HepG2 (cell line): ENCODE measurements at regions not wholly inside any gene's neighbourhood (a gene's known extent, or its start where the extent isn't known, plus 50 kb on each side); places are given as distances from the start of the nearest gene placed in this dataset.

Experiments
- ATAC-seq: fragments of 200-7000 bp; cut with Tn5 transposase; 3 replicates; pipeline ENCODE4 v1.9.1; 2020; ENCODE audit warnings: mild to moderate bottlenecking, moderate library complexity
- BruUV-seq: library from RNA; stranded (reverse); fragments of 400-500 nt; replicated peaks from 2 replicates; lab custom pipeline; 2021; lab: Mats Ljungman, UMichigan
- CTCF ChIA-PET: fragments of 300-600 bp; formaldehyde crosslinking; extraction: SDS; loops from one replicate; lab custom pipeline; 2021; ENCODE audit warnings: low total read pairs, inconsistent platforms, low intra/inter-chr PET ratio; lab: Yijun Ruan, JAX
- POLR2A ChIA-PET: fragments of 350-600 bp; sonication (Branson Sonifier 250); formaldehyde crosslinking; loops from one replicate; lab custom pipeline; 2020; ENCODE audit warnings: antibody characterized with exemption, inconsistent platforms; lab: Yijun Ruan, JAX
- DNase-seq: peaks from one replicate; pipeline ENCODE4 v3.0.0-alpha.2; 2015; ENCODE audit warnings: low spot score
- FAIRE-seq: peaks from 3 replicates; lab custom pipeline; 2011; peaks lifted over from hg19 to GRCh38; lab: Jason Lieb, UNC
- H2AFZ ChIP-seq: one replicate; pipeline ENCODE4 v1.6.1; 2011; ENCODE audit warnings: low read length, inconsistent platforms
- H3K27ac ChIP-seq: fragments of 300-600 bp; 3 replicates; pipeline ENCODE4 v1.8.0; 2011; ENCODE audit warnings: mixed run types, mild to moderate bottlenecking, mixed read lengths, low read length, inconsistent platforms; ENCODE audit not compliant: insufficient read depth; ENCODE audit errors: extremely low read length
- H3K27me3 ChIP-seq, 2 experiments: fragments of 200-600 bp in 1 of 2; 2 replicates in 1 of 2; 3 replicates in 1 of 2; pipeline versions ENCODE4 v1.6.0 to v1.8.0; 2011; ENCODE audit warnings: low read length in 2 of 2, mild to moderate bottlenecking in 2 of 2, moderate library complexity in 2 of 2, inconsistent platforms in 1 of 2; ENCODE audit not compliant: insufficient read depth in 2 of 2, control insufficient read depth in 1 of 2
- H3K36me3 ChIP-seq, 2 experiments: fragments of 200-600 bp in 1 of 2; replicated peaks in 1 of 2; 2 replicates in 1 of 2; 3 replicates in 1 of 2; pipeline versions ENCODE4 v1.5.1 to v1.8.0; 2011; ENCODE audit warnings: low read length in 2 of 2, inconsistent platforms in 1 of 2; ENCODE audit not compliant: insufficient read depth in 2 of 2, control insufficient read depth in 1 of 2
- H3K4me1 ChIP-seq: 2 replicates; pipeline ENCODE4 v1.5.1; 2012; ENCODE audit warnings: low read length, inconsistent platforms; ENCODE audit not compliant: insufficient read depth
- H3K4me2 ChIP-seq: 2 replicates; pipeline ENCODE4 v1.6.0; 2011; ENCODE audit warnings: low read depth, low read length, inconsistent platforms
- H3K4me3 ChIP-seq, 3 experiments: fragments of 200-600 bp in 1 of 3; sonication (generic), shearing (Covaris generic) in 1 of 3; replicated peaks in 1 of 3; 2 replicates each; pipeline ENCODE4 v1.5.1; 2011 to 2016; ENCODE audit warnings: low read length in 3 of 3, inconsistent platforms in 2 of 3, low read depth in 2 of 3, mild to moderate bottlenecking in 2 of 3, control low read depth in 1 of 3, mixed read lengths in 1 of 3; ENCODE audit not compliant: insufficient read depth in 1 of 3
- H3K79me2 ChIP-seq: one replicate; pipeline ENCODE4 v1.6.1; 2011; ENCODE audit warnings: low read length, inconsistent platforms; ENCODE audit not compliant: insufficient read depth
- H3K9ac ChIP-seq: 2 replicates; pipeline ENCODE4 v1.6.0; 2011; ENCODE audit warnings: mild to moderate bottlenecking, low read depth, low read length, inconsistent platforms; ENCODE audit not compliant: insufficient read depth
- H3K9me3 ChIP-seq: 2 replicates; pipeline ENCODE4 v1.5.1; 2012; ENCODE audit warnings: mild to moderate bottlenecking, low read length
- H4K20me1 ChIP-seq: 2 replicates; pipeline ENCODE4 v1.6.0; 2011; ENCODE audit warnings: inconsistent platforms, mild to moderate bottlenecking, low read length, moderate library complexity; ENCODE audit not compliant: insufficient read depth
- HNRNPLL ChIP-seq: fragments of 200-400 bp; formaldehyde crosslinking; IDR thresholded peaks from 2 replicates; pipeline ENCODE4 v1.6.1; 2017; ENCODE audit warnings: mild to moderate bottlenecking, low read depth, low read length; ENCODE audit not compliant: poor library complexity, severe bottlenecking
- IRF2 ChIP-seq: IDR thresholded peaks from 2 replicates; pipeline ENCODE4 v1.6.1; 2018; ENCODE audit warnings: missing genetic modification reagents, missing compliant biosample characterization
- KLF13 ChIP-seq: sonication (generic); formaldehyde crosslinking; IDR thresholded peaks from 2 replicates; pipeline ENCODE4 v1.4.0; 2020; ENCODE audit warnings: mild to moderate bottlenecking, missing genetic modification reagents
- NFKB2 ChIP-seq: sonication (generic); formaldehyde crosslinking; IDR thresholded peaks from 2 replicates; pipeline ENCODE4 v1.4.0; 2020; ENCODE audit warnings: missing genetic modification reagents, borderline replicate concordance
- RFXAP ChIP-seq: sonication (generic); formaldehyde crosslinking; IDR thresholded peaks from 2 replicates; pipeline ENCODE4 v1.4.0; 2020; ENCODE audit warnings: missing genetic modification reagents, borderline replicate concordance
- ZBTB3 ChIP-seq: sonication (generic); formaldehyde crosslinking; IDR thresholded peaks from 2 replicates; pipeline ENCODE4 v1.4.0; 2020; ENCODE audit warnings: low read depth, mild to moderate bottlenecking, moderate library complexity, missing genetic modification reagents, borderline replicate concordance
- ZNF207 ChIP-seq: fragments of 450-650 bp; IDR thresholded peaks from 2 replicates; pipeline ENCODE4 v1.6.1; 2016; ENCODE audit warnings: antibody characterized with exemption, borderline replicate concordance
- ZNF367 ChIP-seq: sonication (generic); formaldehyde crosslinking; IDR thresholded peaks from 2 replicates; pipeline ENCODE4 v1.4.0; 2020; ENCODE audit warnings: missing genetic modification reagents, borderline replicate concordance
- ZNF549 ChIP-seq: sonication (generic); formaldehyde crosslinking; IDR thresholded peaks from 2 replicates; pipeline ENCODE4 v1.5.0; 2020; ENCODE audit warnings: missing genetic modification reagents
- ZNF672 ChIP-seq: sonication (generic); formaldehyde crosslinking; IDR thresholded peaks from 2 replicates; pipeline ENCODE4 v1.8.1; 2022; ENCODE audit warnings: missing genetic modification reagents
- ZNF704 ChIP-seq: sonication (generic); formaldehyde crosslinking; IDR thresholded peaks from 2 replicates; pipeline ENCODE4 v1.8.1; 2023; ENCODE audit warnings: mild to moderate bottlenecking, inconsistent platforms, moderate library complexity, missing genetic modification reagents, borderline replicate concordance
- WGBS: methylation state at CpG from one replicate; pipeline ENCODE4 v1.1.6; 2017; ENCODE audit warnings: low lambda C conversion rate; 5-methylcytosine and 5-hydroxymethylcytosine counted together
- in situ Hi-C: cut with HindIII; loops from 2 replicates; pipeline ENCODE4 v1.10.0; 2017; ENCODE audit warnings: low pct_unique_long_range_greater_than_20kb; ENCODE audit not compliant: extremely low pct_ligation_motif_present
- intact Hi-C: fragments of 100-400 bp; cut with micrococcal nuclease; formaldehyde crosslinking; loops from one replicate; pipeline ENCODE4 v1.10.0; 2022; ENCODE audit not compliant: unreplicated experiment

- no peak for FAIRE-seq
- POLR2A ChIA-PET = no interaction called here
- ATAC-seq = no peak
Observed at GRCh38 chr2:240347373-240347940, 88.0 kb upstream of the GPC1 start.

More at GRCh38 chr2:240347373-240347940, 88.0 kb upstream of the GPC1 start:
- Histone ChIP-seq H3K9ac (no peak overlapping the region), H3K36me3 (no peaks in the 10 kb centered on the region), H3K79me2 (no peaks in the 10 kb centered on the region), H3K4me1 (no peaks in the 10 kb centered on the region), H3K9me3 (peaks cover 11% of the 10 kb centered on the region; the same call in 1 of the 2 replicates), H3K4me2 (no peak overlapping the region), H4K20me1 (0 out of 2 replicates have a peak, but pooled peaks cover 6% of the 10 kb centered on the region), H3K27me3 (peaks cover 11 to 81% of the 10 kb centered on the region in 2 experiments; a peak in 3 of 5 replicates), H2AFZ (no peak overlapping the region), H3K4me3 (no peak overlapping the region), H3K27ac (no peak overlapping the region)
- BruUV-seq = no TSS peak
- WGBS = 17% methylated on average over 9 of the region's 13 CpGs
- CTCF ChIA-PET = no interaction called here
- no peak for DNase-seq
- in situ Hi-C loops = no loop called here
- no peak for TF ChIP-seq RFXAP
- TF ChIP-seq ZNF672 (CRISPR knock-in tag) = no peak
- TF ChIP-seq ZNF549 (CRISPR knock-in tag) = no peak
- no peak for TF ChIP-seq HNRNPLL
- no peak for TF ChIP-seq ZBTB3 (CRISPR knock-in tag)
- TF ChIP-seq NFKB2 = no peak
- no peak for TF ChIP-seq ZNF367 (CRISPR knock-in tag)
- no peak for TF ChIP-seq ZNF207
- no peak for TF ChIP-seq KLF13
- no peak for TF ChIP-seq ZNF704
- TF ChIP-seq IRF2 = no peak
- intact Hi-C loops = loop anchor here (10.0 kb wide), 1 partner anchor 113 kb away; no protein-coding TSS in a partner anchor
